Endothelial cell of umbilical vein (primary cell): ENCODE measurements at regions not wholly inside any gene's neighbourhood (a gene's known extent, or its start where the extent isn't known, plus 50 kb on each side); places are given as distances from the start of the nearest gene placed in this dataset.

Experiments
- BruUV-seq: library from RNA; stranded (reverse); fragments of 400-500 nt; replicated peaks from 2 replicates; lab custom pipeline; 2021; lab: Mats Ljungman, UMichigan
- CTCF ChIA-PET: fragments of 300-600, 350-600 bp; sonication (Branson Sonifier 250); formaldehyde crosslinking; loops from one replicate; lab custom pipeline; 2021; ENCODE audit warnings: antibody characterized with exemption, inconsistent platforms; lab: Charles Lee
- POLR2A ChIA-PET: fragments of 300-600, 350-600 bp; sonication (Branson Sonifier 250); formaldehyde crosslinking; loops from one replicate; lab custom pipeline; 2021; ENCODE audit warnings: antibody characterized with exemption, inconsistent platforms; lab: Charles Lee
- DNase-seq: peaks from one replicate; pipeline ENCODE4 v3.0.0-alpha.2; 2011; ENCODE audit warnings: low read depth, low spot score
- FAIRE-seq: peaks from 2 replicates; lab custom pipeline; 2011; peaks lifted over from hg19 to GRCh38; lab: Jason Lieb, UNC
- H2AFZ ChIP-seq: 2 replicates; pipeline ENCODE4 v1.6.0; 2012; ENCODE audit warnings: low read depth, low read length, control low read depth, inconsistent platforms
- H3K27ac ChIP-seq: 2 replicates; pipeline ENCODE4 v1.5.1; 2011; ENCODE audit warnings: low read depth, mild to moderate bottlenecking, control low read depth, low read length, moderate library complexity; ENCODE audit not compliant: insufficient read depth
- H3K27me3 ChIP-seq, 2 experiments: 2 replicates each; pipeline versions ENCODE4 v1.6.0 to v1.6.1; 2011; ENCODE audit warnings: low read length in 2 of 2, mixed read lengths in 1 of 2; ENCODE audit not compliant: control insufficient read depth in 2 of 2, insufficient read depth in 2 of 2
- H3K36me3 ChIP-seq, 2 experiments: 2 replicates in 1 of 2; 3 replicates in 1 of 2; pipeline ENCODE4 v1.5.1; 2011; ENCODE audit warnings: low read length in 2 of 2, mild to moderate bottlenecking in 1 of 2, moderate library complexity in 1 of 2; ENCODE audit not compliant: control insufficient read depth in 2 of 2, insufficient read depth in 2 of 2; ENCODE audit errors: extremely low read depth in 1 of 2
- H3K4me1 ChIP-seq: 3 replicates; pipeline ENCODE4 v1.5.1; 2011; ENCODE audit warnings: mild to moderate bottlenecking, low read length; ENCODE audit not compliant: control insufficient read depth, insufficient read depth; ENCODE audit errors: extremely low read depth
- H3K4me2 ChIP-seq: 2 replicates; pipeline ENCODE4 v1.6.1; 2011; ENCODE audit warnings: low read length, control low read depth, mixed read lengths; ENCODE audit not compliant: insufficient read depth
- H3K4me3 ChIP-seq, 3 experiments: fragments of 200-600 bp in 1 of 3; sonication (generic), shearing (Covaris generic) in 1 of 3; replicated peaks in 1 of 3; 2 replicates each; pipeline ENCODE4 v1.5.1; 2011 to 2016; ENCODE audit warnings: control low read depth in 3 of 3, low read length in 3 of 3, mild to moderate bottlenecking in 2 of 3, inconsistent platforms in 1 of 3, low read depth in 1 of 3, moderate library complexity in 1 of 3; ENCODE audit not compliant: insufficient read depth in 1 of 3
- H3K79me2 ChIP-seq: 2 replicates; pipeline ENCODE4 v1.6.0; 2012; ENCODE audit warnings: low read length, inconsistent platforms; ENCODE audit not compliant: control insufficient read depth, insufficient read depth
- H3K9ac ChIP-seq: replicated peaks from 2 replicates; pipeline ENCODE3; 2011; ENCODE audit warnings: low read length, control low read depth; ENCODE audit not compliant: insufficient read depth; ENCODE audit errors: extremely low read depth
- H3K9me1 ChIP-seq: replicated peaks from 3 replicates; pipeline ENCODE4 v1.6.0; 2011; ENCODE audit warnings: mild to moderate bottlenecking, low read length; ENCODE audit not compliant: control insufficient read depth, insufficient read depth; ENCODE audit errors: extremely low read depth
- H3K9me3 ChIP-seq: replicated peaks from 2 replicates; pipeline ENCODE4 v1.5.1; 2012; ENCODE audit warnings: low read length, inconsistent platforms; ENCODE audit not compliant: control insufficient read depth, insufficient read depth
- H4K20me1 ChIP-seq: replicated peaks from 2 replicates; pipeline ENCODE3; 2011; ENCODE audit warnings: mild to moderate bottlenecking, low read length; ENCODE audit not compliant: control insufficient read depth, insufficient read depth; ENCODE audit errors: extremely low read depth
- CTCF ChIP-seq, 2 donors: IDR thresholded peaks; 1 replicate in 1 of 2; 2 replicates in 1 of 2; pipeline ENCODE4 v1.5.1; 2011; ENCODE audit warnings: low read length in 2 of 2, mild to moderate bottlenecking in 2 of 2, moderate library complexity in 2 of 2, control low read depth in 1 of 2, inconsistent platforms in 1 of 2, low read depth in 1 of 2; ENCODE audit not compliant: insufficient read depth in 1 of 2; ENCODE audit errors: extremely low read depth in 1 of 2
- EZH2 ChIP-seq: IDR thresholded peaks from 2 replicates; pipeline ENCODE4 v1.6.1; 2012; ENCODE audit warnings: borderline replicate concordance, low read depth, mild to moderate bottlenecking, moderate library complexity, low read length, inconsistent platforms; ENCODE audit not compliant: severe bottlenecking
- FOS ChIP-seq: IDR thresholded peaks from 2 replicates; pipeline ENCODE4 v1.6.1; 2011; ENCODE audit warnings: mild to moderate bottlenecking, low read length, moderate library complexity, borderline replicate concordance; ENCODE audit not compliant: insufficient read depth
- GATA2 ChIP-seq: IDR thresholded peaks from 2 replicates; pipeline ENCODE4 v1.7.0; 2011; ENCODE audit warnings: low read depth, mild to moderate bottlenecking, moderate library complexity, mixed read lengths, low read length; ENCODE audit not compliant: insufficient read length, insufficient read depth
- JUN ChIP-seq: IDR thresholded peaks from 2 replicates; pipeline ENCODE4 v1.6.1; 2011; ENCODE audit warnings: borderline replicate concordance, low read depth; ENCODE audit not compliant: insufficient read length, insufficient read depth
- MAX ChIP-seq: IDR thresholded peaks from 2 replicates; pipeline ENCODE4 v1.6.1; 2011; ENCODE audit not compliant: insufficient read depth, insufficient read length
- MYC ChIP-seq: IDR thresholded peaks from one replicate; pipeline ENCODE4 v1.6.1; 2011; ENCODE audit warnings: mild to moderate bottlenecking, low read depth, low read length
- POLR2A ChIP-seq: IDR thresholded peaks from 2 replicates; pipeline ENCODE4 v1.6.1; 2012; ENCODE audit warnings: low read depth, mild to moderate bottlenecking, control low read depth, low read length
- POLR2AphosphoS5 ChIP-seq: IDR thresholded peaks from 2 replicates; pipeline ENCODE4 v1.6.1; 2012; ENCODE audit warnings: low read depth, mild to moderate bottlenecking, control low read depth, low read length, moderate library complexity; ENCODE audit not compliant: insufficient read depth
- dilution Hi-C: fragments of 300-500 bp; cut with MboI; formaldehyde crosslinking; loops from one replicate; pipeline ENCODE4 v1.15.0; 2019; ENCODE audit warnings: low sequenced_read_pairs; ENCODE audit not compliant: extremely low pct_ligation_motif_present
- intact Hi-C: fragments of 100-400 bp; cut with micrococcal nuclease; formaldehyde crosslinking; loops from one replicate; pipeline ENCODE4 v1.10.0; 2022

DNA sequence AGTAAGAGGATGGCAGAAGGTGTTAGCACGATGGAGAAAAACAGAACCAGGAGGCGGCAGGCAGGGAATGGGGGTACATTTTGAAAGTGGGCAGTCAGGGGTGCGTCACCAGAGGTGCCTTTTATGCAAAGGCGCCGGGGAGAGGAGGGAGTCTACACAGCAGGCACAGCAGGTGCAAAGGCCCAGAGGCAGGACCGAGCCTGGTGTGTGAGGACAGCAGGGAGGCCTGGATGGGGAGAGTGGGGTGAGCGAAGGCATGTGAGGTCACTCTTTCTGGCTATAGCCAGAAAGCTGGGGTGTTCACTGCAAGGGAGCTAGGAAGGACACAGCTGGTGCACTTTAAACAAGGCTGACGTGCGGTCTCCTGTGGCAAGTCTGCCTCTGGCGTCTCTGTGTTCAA, 65.0 kb downstream of the NCOR2 start:
- no peak overlapping the region for H2AFZ ChIP-seq
- H3K27me3 ChIP-seq, result no peaks in the 10 kb centered on the region
- CTCF ChIA-PET, result no interaction called here
- H3K36me3 ChIP-seq, result no peaks in the 10 kb centered on the region
- TF ChIP-seq POLR2AphosphoS5 (no peak), POLR2A (no peak), FOS (no peak), CTCF (IDR thresholded peaks at IDR 0.05; ENCODE audit: extremely low read depth in 1 of 2, insufficient read depth in 1 of 2, low read depth in 1 of 2, low read length in 2 of 2) (no peak), MYC (no peak), EZH2 (no peak)
- no peak overlapping the region for H3K27ac ChIP-seq
- FAIRE-seq, result no peak
- BruUV-seq, result no TSS peak
- peaks cover 29% of the 10 kb centered on the region for H3K4me1 ChIP-seq
- intact Hi-C loops (no loop called here), dilution Hi-C loops (no loop called here)
- H3K4me3 ChIP-seq, result no peak overlapping the region
- H3K79me2 ChIP-seq, result peaks cover 44% of the 10 kb centered on the region
- no peak overlapping the region for H3K4me2 ChIP-seq
- POLR2A ChIA-PET, result no interaction called here
- H4K20me1 ChIP-seq, result no peaks in the 10 kb centered on the region
- DNase-seq, result no peak
- no peak overlapping the region for H3K9ac ChIP-seq
- H3K9me3 ChIP-seq, result no peaks in the 10 kb centered on the region
- H3K9me1 ChIP-seq, result no peaks in the 10 kb centered on the region

DNA sequence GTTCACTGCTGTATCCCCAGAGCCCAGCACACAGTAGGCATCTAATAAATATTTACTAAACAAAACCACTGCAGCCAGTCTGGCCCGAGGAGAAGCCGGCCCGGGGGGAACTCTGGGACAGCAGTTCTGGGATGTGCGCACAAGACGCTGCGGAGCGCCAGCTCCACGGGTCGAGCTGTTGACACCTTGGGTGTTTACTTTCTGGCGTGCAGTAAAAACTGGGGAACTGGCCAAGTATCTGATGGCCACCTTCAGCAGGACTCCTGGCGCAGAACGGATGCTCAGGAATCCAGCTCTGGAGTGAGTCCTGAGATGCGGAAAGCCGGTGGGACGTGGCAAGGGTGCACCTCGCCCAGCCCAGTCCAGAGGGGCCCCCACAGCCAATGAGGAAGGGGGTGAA, 65.6 kb downstream of the NCOR2 start:
- no TSS peak for BruUV-seq
- ChIA-PET POLR2A (no interaction called here), CTCF (no interaction called here)
- peaks cover 48% of the 10 kb centered on the region for H3K79me2 ChIP-seq
- H4K20me1 ChIP-seq, result no peaks in the 10 kb centered on the region
- no peak overlapping the region for H2AFZ ChIP-seq
- H3K27ac ChIP-seq, result no peak overlapping the region
- peaks cover 28% of the 10 kb centered on the region for H3K4me1 ChIP-seq
- no peaks in the 10 kb centered on the region for H3K9me1 ChIP-seq
- dilution Hi-C loops (no loop called here), intact Hi-C loops (no loop called here)
- FAIRE-seq (no peak), DNase-seq (no peak)
- H3K9me3 ChIP-seq, result no peaks in the 10 kb centered on the region
- H3K36me3 ChIP-seq, result no peaks in the 10 kb centered on the region
- H3K9ac ChIP-seq, result no peak overlapping the region
- no peaks in the 10 kb centered on the region for H3K27me3 ChIP-seq
- TF ChIP-seq CTCF (IDR thresholded peaks at IDR 0.05; ENCODE audit: extremely low read depth in 1 of 2, insufficient read depth in 1 of 2, low read depth in 1 of 2, low read length in 2 of 2), result no peak
- TF ChIP-seq POLR2A, result no peak
- no peak for TF ChIP-seq FOS
- TF ChIP-seq EZH2, result no peak
- no peak for TF ChIP-seq GATA2
- TF ChIP-seq MAX, result no peak
- no peak for TF ChIP-seq POLR2AphosphoS5
- TF ChIP-seq MYC, result no peak
- no peak for TF ChIP-seq JUN
- no peak overlapping the region for H3K4me3 ChIP-seq
- no peak overlapping the region for H3K4me2 ChIP-seq
